GM18909 (cell line): ENCODE measurements at regions not wholly inside any gene's neighbourhood (a gene's known extent, or its start where the extent isn't known, plus 50 kb on each side); places are given as distances from the start of the nearest gene placed in this dataset.
A peak's percentile ranks its signal among the peaks of the same experiment; 100 is the strongest.

Source experiments
- ATAC-seq: cut with Tn5 transposase; IDR thresholded peaks from one replicate; pipeline ENCODE4 v1.9.1; 2021; ENCODE audit warnings: mild to moderate bottlenecking; ENCODE audit not compliant: unreplicated experiment, poor library complexity

GRCh38 chrX:69236641-69237040 is 71.4 kb upstream of the PJA1 start:
- ATAC-seq: no peak

GRCh38 chrX:69234624-69235023 is 69.4 kb upstream of the PJA1 start:
- no peak for ATAC-seq

GRCh38 chrX:69232945-69233344 is 67.7 kb upstream of the PJA1 start:
- ATAC-seq: no peak

GRCh38 chrX:69231903-69232302 is 66.7 kb upstream of the PJA1 start:
- no peak for ATAC-seq

- no peak for ATAC-seq
Measured at GRCh38 chrX:69229436-69229835, 64.2 kb upstream of the PJA1 start.

GRCh38 chrX:69228732-69229131 is 63.5 kb upstream of the PJA1 start:
- ATAC-seq: no peak

- no peak for ATAC-seq
Measured at GRCh38 chrX:69226459-69227158, 61.4 kb upstream of the PJA1 start.

- peak; percentile 78 for ATAC-seq
Measured at GRCh38 chrX:69222103-69223090, 57.1 kb upstream of the PJA1 start.

- no peak for ATAC-seq
Measured at GRCh38 chrX:69221239-69222102, 56.2 kb upstream of the PJA1 start.

GRCh38 chrX:69218407-69218997 is 53.2 kb upstream of the PJA1 start:
- no peak for ATAC-seq

GRCh38 chrX:69216911-69217310 is 51.7 kb upstream of the PJA1 start:
- no peak for ATAC-seq

- no peak for ATAC-seq
Measured at GRCh38 chrX:69216446-69216845, 51.2 kb upstream of the PJA1 start.

- ATAC-seq: no peak
Measured at GRCh38 chrX:69215161-69215875, 50.1 kb upstream of the PJA1 start.
